HG03025 (cell line): ENCODE measurements at regions not wholly inside any gene's neighbourhood (a gene's known extent, or its start where the extent isn't known, plus 50 kb on each side); places are given as distances from the start of the nearest gene placed in this dataset.

ENCODE experiments used
- ATAC-seq: cut with Tn5 transposase; IDR thresholded peaks from one replicate; pipeline ENCODE4 v1.9.1; 2021; ENCODE audit warnings: mild to moderate bottlenecking, moderate library complexity; ENCODE audit not compliant: unreplicated experiment, low FRiP score

DNA sequence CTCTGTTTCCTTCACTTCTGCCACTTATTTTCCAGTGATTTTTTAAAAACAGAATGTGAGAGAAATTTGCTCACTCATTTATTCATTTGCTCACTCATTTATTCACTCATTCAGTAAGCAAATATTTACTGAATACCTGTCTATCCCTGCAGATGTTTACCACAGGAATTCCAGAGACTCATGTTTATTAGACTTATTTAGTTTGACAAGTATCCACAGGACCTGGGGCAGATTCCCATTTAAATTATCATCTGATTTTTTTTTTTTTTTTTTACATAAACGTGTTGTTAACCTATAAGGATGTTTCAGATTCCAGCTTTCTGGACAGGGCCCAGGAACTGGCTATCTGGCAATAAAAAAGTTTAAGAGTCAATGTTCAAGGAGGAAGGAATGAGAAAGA lies 175.1 kb upstream of the ERBB4 start:
- no peak for ATAC-seq

DNA sequence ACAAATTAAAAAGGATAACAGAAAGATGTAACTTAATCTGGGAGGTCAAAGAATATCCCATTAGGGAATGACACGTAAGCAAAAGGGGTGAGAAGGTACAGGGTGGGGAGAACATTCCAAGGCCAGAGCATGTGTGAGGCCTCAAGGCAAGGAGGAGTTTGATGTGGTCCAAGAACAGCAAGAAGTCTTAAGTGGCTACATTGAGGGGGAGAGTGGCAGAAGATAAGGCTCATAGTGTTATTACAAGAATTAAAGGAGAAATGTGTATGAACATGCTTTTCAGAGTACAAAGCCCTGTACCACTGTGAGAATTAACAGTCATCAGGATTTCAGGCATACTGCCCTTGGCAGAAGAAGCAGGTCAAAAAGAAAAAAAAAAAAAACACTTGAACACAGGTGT lies 174.4 kb upstream of the ERBB4 start:
- no peak for ATAC-seq

DNA sequence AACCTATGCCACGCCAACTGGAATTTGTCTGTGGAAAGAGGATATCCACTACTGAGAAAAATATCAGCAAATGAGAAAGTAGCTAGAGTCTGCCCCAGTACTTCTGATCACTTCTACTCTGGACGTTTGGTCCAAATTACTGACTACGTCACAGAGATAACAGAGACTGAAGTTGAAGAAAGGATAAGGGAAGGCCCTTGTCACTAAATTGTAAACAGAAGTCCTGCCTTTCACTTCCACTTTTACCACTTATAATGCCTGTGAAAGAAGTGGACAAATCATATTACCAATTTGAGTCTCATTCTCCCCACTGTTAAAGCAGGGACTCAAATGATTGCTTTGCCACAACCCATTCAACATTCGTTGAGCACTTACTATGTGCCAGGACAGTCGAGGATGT lies 173.9 kb upstream of the ERBB4 start:
- ATAC-seq = no peak

DNA sequence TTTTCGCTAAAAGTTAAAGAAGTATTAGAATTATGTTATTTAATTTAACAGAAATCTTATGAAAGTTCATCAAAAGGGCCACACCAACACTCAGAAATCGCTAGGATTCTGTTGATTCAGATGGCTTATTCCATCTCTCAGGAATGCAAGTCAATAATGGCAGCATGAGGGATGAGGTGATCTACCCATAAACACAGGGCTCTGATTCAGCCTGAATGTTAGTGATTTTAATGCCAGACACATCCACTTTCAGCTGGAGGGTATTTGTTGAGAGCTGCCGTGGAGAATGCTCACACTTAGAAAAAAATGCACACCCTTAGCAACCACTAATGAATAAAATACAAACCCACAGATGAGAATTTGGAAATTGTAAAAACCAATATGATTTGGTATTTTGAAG lies 173.3 kb upstream of the ERBB4 start:
- ATAC-seq = no peak

DNA sequence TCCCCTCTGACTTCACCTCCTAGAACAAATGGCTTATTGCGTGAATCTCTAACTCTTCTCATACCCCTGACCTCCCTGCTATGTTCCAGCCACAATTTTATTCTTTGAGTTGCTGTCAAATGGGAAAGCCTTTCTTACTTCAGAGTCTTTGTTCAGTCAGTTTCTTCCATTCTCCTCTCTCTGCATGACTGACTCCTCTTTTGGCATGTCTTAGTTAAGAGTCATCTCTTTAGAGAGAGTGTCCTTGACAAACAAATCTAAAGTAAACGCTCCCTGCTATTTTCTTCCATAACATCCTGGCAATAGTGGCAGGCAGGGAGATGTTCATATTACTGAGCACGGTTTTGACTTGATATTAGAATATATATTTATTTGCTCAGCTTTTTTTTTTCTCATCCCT lies 170.7 kb upstream of the ERBB4 start:
- no peak for ATAC-seq

DNA sequence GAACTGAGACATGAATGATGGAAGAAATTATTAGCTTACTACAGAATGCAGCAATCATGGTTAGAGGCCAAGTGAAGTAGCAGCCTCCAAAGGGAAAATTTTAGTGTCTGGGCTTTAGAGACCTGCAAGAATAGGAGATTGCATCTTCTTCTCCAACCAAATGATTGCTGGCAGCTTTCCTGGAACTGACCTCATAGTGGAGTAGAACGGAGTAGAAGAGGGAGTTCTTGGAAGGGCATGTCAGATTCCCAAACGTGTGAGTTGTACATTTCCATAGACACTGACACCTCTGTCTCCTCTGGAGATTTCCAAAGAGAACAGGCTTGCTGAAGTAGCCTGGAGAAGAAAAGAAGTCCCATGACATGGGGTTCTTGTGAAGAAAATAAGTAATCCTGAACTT lies 169.8 kb upstream of the ERBB4 start:
- no peak for ATAC-seq

DNA sequence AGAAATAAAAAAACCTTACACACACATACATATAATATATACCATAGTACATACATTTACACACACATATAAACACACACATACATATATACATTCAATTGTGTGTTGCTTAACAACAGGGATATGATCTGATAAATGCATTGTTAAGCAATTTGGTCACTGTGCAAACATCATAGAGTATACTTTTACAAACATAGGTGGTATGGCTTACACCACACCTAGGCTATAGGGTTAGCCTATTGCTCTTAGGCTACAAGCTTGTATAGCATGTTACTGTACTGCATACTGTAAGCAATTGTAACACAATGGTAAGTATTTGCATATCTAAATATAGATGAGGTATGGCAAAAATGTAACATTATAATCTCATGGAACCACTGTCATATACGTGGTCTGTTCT lies 156.8 kb upstream of the ERBB4 start:
- no peak for ATAC-seq

DNA sequence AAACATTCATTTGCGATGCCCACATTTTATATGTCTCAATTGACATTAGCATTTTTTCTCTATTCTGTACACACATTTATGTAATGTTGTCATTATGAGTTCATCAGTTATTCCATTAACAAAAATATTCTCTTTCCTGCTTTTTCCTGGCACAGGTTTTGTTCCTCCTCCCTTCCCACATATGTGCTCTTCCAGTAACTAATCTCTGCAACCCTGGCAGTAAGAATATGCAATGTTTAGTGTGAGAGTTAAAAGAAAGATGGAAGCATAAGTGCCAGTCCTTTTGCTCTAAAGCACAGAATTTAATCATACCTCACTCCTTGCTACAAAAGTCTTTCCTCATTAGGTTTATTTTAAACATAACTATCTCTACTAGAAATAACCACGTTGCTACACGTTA lies 155.8 kb upstream of the ERBB4 start:
- no peak for ATAC-seq

DNA sequence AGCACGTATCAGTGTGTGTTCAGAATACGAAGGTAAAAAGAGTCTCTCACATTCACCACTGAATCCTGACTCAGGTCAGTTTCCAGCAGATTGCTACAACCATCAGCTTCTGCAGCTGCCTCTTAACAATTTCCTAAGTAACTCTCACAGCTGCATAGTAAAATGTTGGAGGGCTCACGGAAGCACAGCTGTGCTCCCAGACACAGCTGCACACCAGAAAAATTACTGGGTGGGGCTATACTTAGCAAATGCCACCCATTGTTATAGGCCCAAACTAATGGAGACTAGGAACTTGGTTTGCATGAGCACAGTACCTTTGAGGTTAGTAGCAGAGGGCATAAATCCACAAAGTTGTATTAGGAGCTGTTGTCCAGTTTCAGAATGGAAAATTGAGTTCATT lies 153.9 kb upstream of the ERBB4 start:
- ATAC-seq = no peak

DNA sequence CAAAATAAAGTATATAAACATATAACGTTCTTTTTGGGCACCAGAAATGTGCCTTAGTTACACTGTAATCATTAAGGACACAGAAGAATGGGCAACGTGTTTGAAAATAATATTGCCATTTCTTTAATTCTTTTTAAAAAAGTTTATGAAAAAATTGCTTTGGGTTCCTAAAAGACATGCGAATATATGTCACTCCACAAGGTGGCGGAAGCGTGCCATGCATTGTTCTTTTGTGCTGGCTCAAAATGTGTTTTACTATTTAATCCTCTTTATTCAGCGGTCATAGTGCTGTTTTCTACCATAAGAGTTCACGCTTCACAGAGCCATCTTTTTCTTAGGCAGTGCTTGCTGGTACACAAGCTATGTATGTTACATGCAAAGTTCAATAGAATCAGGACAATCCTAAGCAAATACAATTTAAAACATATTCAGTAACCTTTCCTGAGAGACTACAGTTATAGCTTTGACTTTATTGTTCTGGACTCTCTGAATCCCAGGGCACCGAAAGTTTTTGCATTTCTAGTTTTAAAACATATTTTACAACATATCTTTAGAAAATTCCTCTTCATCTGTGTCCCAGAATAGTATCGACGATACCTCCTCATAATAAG lies 147.8 kb upstream of the ERBB4 start:
- no peak for ATAC-seq

DNA sequence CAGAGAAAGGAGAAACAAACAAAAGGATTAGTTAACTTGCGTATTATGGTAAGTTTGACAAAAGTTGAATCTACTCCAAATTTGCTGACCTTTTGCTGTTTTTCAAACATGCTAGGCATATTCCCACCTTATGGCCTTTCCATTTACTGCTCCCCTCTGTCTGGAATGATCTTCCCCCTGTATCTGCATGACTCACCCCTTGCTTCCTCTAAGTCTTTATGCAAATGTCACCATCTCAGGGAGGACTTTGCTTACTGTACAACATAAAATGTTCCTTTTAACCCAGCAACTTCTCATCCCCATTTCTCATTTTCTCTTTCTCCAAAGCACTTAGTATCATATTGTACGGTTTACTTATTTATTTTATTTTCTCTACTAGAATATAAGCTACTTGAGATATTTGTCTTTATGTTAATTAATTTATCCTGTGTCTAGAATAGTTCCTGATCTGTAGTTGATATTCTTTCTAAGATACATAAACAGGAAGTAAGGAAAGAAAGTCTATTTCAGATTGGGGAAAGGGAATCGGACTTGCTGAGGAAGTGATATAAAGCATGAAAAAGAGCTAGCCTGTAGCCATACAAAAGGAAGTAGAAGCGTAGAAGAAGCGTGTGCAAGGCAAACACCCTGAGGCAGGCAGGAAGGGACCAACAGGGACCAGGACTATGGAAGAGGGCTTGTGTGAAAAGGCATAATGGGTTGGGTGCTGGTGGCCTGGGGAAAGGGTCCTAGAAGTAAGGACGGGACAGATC lies 144.9 kb upstream of the ERBB4 start:
- no peak for ATAC-seq

DNA sequence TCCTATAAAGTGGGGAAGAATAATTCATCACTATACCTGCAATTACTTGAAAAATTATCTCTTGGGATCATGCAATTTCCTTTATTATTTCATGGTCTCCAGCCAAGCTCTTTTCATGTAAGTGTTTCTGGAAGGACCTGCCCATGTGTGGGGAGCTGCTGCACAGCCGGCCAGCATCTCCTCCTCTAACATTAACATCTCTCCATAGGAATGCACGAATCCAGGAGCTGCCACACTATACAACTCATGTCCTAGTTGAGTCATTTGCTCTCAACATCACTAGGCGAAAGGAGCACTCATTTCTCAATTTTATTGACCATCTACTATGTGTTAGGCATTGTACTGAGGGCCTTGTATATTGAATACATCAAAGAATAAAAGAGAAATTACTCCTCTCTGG lies 144.3 kb upstream of the ERBB4 start:
- ATAC-seq = no peak

DNA sequence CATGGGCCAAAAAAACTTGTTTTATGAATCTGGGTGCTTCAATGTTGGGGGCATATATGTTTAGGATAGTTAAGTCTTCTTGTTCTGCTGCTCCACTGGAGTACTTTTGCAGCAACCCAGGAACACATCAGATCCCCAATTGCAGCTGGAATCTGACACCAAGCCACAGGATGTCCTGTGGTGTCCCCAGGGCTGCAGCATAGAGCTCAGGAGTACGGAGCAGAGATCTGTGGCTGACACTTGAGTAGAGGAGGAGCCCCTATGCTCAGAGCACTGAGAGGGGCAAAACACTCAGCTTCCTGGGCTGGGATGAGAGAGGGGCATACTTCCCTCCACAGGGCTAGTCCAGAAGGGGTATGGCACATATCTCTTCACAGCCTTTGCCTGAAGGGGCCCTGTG lies 138.9 kb upstream of the ERBB4 start:
- no peak for ATAC-seq

DNA sequence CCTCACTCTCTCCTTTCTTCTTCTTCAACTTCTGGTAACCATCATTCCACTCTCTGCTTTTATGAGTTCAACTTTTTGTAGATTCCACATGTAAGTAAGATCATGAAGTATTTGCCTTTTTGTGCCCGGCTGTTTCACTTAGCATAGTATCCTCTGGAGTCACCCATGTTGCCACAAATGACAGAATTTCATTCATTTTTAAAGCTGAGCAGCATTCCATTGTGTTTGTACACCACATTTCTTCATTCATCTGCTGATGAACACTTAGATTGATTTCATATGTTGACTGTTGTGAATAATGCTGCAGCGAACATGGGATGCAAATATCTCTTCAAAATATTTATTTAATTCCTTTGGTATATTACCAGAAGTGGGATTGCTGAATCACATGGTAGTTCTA lies 133.6 kb upstream of the ERBB4 start:
- ATAC-seq = no peak

DNA sequence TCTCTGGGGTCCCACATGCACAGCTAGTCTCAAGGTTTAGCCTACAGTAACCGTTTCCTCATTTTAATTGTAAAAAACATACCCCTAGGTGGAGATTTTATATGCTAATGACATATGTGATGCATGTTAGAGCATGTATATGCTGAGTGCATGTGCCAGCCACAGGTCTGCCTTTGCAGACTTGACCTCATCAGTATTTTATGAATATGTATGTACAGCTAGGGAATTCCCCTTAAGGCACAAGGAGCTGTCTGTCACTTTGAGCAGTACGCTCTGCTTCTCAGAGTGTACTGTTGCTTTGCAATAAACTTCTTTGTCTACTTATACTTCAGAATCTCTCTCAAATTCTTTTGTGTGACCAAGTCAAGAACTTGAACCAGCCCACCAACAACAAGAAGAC lies 131.2 kb upstream of the ERBB4 start:
- no peak for ATAC-seq

DNA sequence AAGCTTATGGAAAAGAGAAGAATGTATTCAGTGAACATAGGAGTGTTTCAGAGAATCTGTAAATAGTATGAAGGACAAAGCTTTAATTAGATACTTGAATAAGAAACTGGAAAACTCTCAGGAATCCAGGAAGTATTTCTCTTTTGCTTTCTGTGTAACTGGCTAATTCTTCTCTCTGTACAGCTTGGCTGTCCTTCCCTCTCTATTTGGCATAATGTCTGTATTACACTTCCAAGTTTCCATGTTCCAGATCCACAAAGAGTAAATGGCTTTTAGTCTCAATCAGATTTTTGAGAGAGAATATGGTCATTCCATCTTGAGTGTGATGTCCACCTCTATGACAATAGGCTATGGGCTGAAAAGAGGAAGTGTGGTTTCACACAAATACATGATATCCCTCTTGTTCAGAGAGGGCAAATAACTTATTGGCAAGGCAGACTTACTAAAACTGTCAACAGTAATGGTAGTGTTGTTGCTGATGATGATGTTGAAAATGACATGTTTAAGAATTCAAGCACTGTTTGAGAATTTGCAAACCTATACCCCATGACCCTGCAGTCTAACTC lies 129.2 kb upstream of the ERBB4 start:
- ATAC-seq = no peak

DNA sequence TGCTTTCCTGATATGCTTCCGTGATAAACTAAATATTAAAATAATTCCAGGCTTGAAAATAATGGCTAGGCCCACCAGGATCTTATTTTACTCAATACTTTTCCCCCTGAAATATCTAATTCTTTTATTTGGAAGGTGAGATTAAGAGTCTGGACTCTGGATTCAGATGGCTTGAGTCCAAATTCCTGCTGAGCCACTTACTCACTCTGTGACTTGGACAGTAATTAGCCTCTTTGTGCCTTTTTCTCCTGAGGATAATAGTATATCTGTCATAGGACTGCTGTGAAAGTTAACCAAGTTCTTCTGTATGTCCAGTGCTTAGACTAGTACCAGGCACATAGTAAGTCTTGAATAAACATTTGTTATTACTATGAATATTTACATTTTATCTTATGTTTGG lies 127.3 kb upstream of the ERBB4 start:
- ATAC-seq = no peak

DNA sequence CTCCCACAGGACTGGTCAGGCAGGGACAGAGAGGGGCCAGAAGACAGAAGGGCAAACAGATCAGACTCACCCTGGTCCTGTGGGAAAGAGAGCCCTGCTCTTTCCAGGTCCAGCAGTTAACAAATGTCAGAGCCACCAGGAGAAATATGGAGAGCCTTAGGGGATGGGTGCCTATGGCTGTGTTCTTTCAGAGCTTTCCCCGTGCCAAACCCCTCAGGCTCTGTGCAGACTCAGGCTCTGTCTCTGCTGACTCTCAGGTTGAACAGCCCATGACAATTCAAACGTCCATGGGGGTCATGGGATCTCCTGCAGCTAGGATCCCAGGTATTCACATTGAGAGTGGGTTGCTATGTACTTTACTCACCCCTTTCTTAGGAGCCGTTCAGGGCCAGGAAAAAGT lies 120.8 kb upstream of the ERBB4 start:
- ATAC-seq = no peak

DNA sequence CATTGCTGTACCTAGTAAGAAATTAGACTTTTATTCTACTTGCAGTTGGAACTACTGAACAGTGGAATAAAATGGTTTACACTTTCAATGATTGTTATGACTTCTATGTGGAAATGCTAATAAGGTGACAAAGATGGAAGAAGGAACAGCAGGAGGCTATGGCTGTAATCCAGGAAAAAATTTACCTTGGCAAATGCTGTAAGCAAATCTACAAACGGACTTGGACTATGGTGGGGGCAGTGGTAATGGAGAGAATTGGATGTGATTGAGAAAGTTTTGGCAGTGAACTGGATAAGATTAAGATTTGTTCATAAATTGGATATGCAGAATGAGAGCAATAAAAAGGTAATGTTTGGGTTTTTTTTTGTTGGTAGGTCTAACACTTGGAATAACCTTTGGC lies 111.0 kb upstream of the ERBB4 start:
- ATAC-seq = no peak

DNA sequence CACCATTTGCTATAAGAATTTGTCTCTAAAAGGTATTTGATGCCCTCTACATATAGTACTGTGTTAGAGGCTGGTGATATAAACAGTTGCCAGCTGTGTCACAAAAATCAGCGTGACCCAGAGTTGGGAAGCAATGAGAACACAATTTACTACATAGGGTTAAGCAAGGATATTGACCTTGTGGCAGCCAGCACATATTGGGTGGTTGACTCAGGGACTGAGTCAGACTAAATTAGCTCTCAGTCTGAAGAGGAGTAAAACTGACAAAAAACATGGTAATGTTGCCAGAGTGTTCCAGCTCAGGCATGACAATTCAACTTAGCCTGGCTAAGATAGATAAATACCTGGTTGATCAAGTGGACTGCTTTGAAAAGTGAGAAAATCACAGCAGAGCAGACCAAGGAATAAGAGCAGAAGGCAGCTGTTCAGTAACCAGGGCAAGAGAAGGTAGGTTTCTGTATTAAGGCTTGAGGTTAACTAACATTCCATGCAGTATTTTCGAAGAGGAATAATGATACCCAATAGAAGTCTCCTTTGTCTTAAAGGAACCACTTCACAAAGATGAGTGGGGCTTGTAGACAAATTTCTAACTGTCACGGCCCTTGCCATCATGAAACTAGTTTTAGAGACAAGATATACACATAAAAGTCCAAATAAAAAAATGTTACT lies 108.2 kb upstream of the ERBB4 start:
- ATAC-seq = no peak

DNA sequence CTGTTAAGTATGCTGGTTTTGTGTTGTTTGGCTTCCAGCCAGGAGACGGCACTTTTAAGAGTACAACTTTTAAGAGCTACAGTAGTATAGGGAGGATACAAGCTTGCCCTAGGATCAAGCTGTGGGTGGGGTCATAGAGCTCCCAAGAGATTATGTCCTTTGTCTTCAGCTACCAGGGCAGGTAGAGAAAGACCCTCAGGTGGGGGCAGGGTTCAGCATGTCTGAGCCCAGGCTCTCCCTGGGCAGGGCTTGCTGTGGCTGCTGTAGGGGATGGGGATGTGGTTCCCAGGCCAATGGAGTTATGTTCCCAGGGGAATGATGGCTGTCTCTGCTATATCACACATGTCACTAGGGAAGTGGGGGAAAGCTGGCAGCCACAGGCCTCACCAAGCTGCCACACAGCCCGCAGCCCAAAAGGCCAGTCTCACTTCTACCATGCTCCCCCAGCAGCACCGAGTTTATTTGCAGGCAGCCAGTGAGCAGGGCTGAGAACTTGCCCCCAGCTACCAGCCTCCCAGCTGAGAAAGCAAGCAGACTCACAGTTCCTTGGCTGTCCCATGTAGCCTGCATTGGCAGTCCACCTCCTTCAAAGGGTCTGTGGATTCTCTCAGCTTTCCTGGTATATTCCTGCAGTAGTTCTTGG lies 105.7 kb upstream of the ERBB4 start:
- no peak for ATAC-seq
